ENCODE measurements at regions not wholly inside any gene's neighbourhood (a gene's known extent, or its start where the extent isn't known, plus 50 kb on each side); places are given as distances from the start of the nearest gene placed in this dataset.

- BruUV-seq (replicated peaks) = no TSS peak
Measured at GRCh38 chr15:24621630-24622215, 53.9 kb upstream of the NPAP1 start.

More at GRCh38 chr15:24621630-24622215, 53.9 kb upstream of the NPAP1 start:
- Histone ChIP-seq H3K36me3 (ENCODE audit: control insufficient read depth, insufficient read depth, low read length) (no peaks in the 10 kb centered on the region), H3K27ac (ENCODE audit: low read length) (no peak overlapping the region), H3K4me1 (ENCODE audit: control insufficient read depth, insufficient read depth, low read length) (no peaks in the 10 kb centered on the region), H3K4me3 (ENCODE audit: low read depth in 2 of 2, low read length in 2 of 2) (no peak overlapping the region), H3K9me3 (ENCODE audit: control insufficient read depth, insufficient read depth, low read depth, low read length) (no peaks in the 10 kb centered on the region), H3K27me3 (ENCODE audit: control insufficient read depth, insufficient read depth, low read length) (no peaks in the 10 kb centered on the region)
- TF ChIP-seq, protein P1, sequence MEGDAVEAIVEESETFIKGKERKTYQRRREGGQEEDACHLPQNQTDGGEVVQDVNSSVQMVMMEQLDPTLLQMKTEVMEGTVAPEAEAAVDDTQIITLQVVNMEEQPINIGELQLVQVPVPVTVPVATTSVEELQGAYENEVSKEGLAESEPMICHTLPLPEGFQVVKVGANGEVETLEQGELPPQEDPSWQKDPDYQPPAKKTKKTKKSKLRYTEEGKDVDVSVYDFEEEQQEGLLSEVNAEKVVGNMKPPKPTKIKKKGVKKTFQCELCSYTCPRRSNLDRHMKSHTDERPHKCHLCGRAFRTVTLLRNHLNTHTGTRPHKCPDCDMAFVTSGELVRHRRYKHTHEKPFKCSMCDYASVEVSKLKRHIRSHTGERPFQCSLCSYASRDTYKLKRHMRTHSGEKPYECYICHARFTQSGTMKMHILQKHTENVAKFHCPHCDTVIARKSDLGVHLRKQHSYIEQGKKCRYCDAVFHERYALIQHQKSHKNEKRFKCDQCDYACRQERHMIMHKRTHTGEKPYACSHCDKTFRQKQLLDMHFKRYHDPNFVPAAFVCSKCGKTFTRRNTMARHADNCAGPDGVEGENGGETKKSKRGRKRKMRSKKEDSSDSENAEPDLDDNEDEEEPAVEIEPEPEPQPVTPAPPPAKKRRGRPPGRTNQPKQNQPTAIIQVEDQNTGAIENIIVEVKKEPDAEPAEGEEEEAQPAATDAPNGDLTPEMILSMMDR (IDR thresholded peaks at IDR 0.05) = no peak
- no peak for TF ChIP-seq SIN3A (IDR thresholded peaks at IDR 0.05; ENCODE audit: borderline replicate concordance, insufficient read depth, low read depth, low read length)
- TF ChIP-seq, protein P2, sequence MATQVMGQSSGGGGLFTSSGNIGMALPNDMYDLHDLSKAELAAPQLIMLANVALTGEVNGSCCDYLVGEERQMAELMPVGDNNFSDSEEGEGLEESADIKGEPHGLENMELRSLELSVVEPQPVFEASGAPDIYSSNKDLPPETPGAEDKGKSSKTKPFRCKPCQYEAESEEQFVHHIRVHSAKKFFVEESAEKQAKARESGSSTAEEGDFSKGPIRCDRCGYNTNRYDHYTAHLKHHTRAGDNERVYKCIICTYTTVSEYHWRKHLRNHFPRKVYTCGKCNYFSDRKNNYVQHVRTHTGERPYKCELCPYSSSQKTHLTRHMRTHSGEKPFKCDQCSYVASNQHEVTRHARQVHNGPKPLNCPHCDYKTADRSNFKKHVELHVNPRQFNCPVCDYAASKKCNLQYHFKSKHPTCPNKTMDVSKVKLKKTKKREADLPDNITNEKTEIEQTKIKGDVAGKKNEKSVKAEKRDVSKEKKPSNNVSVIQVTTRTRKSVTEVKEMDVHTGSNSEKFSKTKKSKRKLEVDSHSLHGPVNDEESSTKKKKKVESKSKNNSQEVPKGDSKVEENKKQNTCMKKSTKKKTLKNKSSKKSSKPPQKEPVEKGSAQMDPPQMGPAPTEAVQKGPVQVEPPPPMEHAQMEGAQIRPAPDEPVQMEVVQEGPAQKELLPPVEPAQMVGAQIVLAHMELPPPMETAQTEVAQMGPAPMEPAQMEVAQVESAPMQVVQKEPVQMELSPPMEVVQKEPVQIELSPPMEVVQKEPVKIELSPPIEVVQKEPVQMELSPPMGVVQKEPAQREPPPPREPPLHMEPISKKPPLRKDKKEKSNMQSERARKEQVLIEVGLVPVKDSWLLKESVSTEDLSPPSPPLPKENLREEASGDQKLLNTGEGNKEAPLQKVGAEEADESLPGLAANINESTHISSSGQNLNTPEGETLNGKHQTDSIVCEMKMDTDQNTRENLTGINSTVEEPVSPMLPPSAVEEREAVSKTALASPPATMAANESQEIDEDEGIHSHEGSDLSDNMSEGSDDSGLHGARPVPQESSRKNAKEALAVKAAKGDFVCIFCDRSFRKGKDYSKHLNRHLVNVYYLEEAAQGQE (IDR thresholded peaks at IDR 0.05; ENCODE audit: insufficient read depth in 1 of 2, low read depth in 2 of 2, low read length in 1 of 2) = no peak
- no peak for TF ChIP-seq POLR2AphosphoS5 (IDR thresholded peaks at IDR 0.05; ENCODE audit: low read depth, low read length)
- no peak for TF ChIP-seq TCF7L2 (IDR thresholded peaks at IDR 0.05; ENCODE audit: low read depth, low read length)
- DNase-seq (ENCODE audit: low read depth, low spot score) (no peak), ATAC-seq (no peak)
- CTCF ChIA-PET = no interaction called here
- intact Hi-C loops (cut with micrococcal nuclease; ENCODE audit: unreplicated experiment) (no loop called here), in situ Hi-C loops (cut with HindIII; ENCODE audit: low pct_unique_long_range_greater_than_20kb, low sequenced_read_pairs) (no loop called here)
- POLR2A ChIA-PET = no interaction called here
